ENCODE measurements at regions not wholly inside any gene's neighbourhood (a gene's known extent, or its start where the extent isn't known, plus 50 kb on each side); places are given as distances from the start of the nearest gene placed in this dataset.

GRCh38 chr16:85424260-85425073 lies 188.7 kb upstream of the GSE1 start:
- no peak for DNase-seq (ENCODE audit: low read depth)

DNA sequence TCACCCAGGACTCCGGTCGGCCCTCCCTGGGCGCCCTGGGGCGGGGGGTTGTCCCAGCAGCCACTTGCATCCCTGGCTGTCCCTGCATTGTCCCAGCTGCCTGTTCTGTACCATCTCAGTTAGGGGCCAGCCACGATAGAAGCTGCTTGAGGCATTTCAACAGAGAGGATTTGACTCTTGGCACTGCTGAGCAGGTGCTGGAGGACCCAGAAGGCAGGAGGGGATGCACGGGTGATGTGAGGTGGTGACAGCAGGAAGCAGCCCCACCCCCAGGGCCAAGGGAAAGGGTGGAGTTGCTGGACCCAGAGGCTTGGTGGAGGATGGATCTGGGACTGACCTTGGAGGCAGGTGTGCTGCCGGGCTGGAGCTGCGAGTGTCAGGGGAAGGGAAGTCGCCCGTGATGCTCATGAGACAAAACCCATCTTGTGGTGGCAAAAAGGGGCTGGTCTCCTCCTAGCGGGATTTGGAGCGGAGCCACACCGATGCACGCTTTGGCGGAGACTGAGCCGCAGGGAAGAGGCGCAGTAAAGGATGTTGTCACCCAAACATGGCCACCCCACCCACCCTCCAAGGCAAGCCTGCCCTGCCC lies 188.0 kb upstream of the GSE1 start:
- no peak for DNase-seq (ENCODE audit: low read depth)

- no peak for DNase-seq (ENCODE audit: low read depth)
Observed at GRCh38 chr16:85426806-85427205, 186.3 kb upstream of the GSE1 start.

DNA sequence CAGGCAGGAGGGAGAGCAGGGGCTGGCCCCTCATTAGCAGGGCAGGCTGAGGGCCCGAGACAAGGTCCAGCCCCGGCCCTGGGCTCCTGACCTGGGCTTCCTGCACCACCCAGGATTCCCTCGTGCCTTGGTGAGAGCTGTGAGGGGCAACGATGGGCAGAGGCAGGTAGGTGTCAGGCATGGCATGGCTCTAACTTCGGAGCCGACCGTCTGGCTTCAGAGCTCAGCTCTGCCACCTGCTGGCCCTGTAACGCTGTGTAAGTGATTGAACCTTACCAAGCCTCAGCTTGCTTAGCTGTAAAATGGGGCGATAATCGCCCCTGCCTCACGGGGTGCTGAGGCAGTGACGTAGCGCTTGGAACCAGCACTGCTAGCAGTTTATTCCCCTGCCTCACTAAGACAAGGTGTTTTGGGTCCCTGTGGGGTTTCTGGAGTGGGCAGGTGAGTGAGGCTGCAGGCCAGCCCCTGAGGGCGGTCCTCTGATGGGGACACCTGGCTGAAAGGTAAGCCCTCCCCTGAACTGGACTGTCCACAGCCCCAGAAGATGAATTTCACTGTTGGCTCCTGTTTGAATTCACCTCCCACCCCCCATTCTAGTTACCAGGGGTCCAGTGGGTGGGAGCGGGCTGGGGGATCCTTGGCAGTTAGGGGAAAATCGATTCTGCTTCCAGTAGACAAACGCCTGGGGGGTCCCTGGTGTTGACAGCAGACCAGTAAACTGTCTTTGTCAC lies 184.8 kb upstream of the GSE1 start:
- DNase-seq (ENCODE audit: low read depth), result peak; percentile 26

GRCh38 chr16:85428899-85429775 lies 184.0 kb upstream of the GSE1 start:
- no peak for DNase-seq (ENCODE audit: low read depth)

GRCh38 chr16:85429776-85430522 lies 183.2 kb upstream of the GSE1 start:
- no peak for DNase-seq (ENCODE audit: low read depth)

GRCh38 chr16:85430523-85431421 lies 182.3 kb upstream of the GSE1 start:
- DNase-seq (ENCODE audit: low read depth), result no peak

GRCh38 chr16:85431431-85432124 lies 181.5 kb upstream of the GSE1 start:
- no peak for DNase-seq (ENCODE audit: low read depth)

GRCh38 chr16:85432606-85433005 lies 180.5 kb upstream of the GSE1 start:
- no peak for DNase-seq (ENCODE audit: low read depth)

GRCh38 chr16:85433477-85433876 lies 179.6 kb upstream of the GSE1 start:
- no peak for DNase-seq (ENCODE audit: low read depth)

- no peak for DNase-seq (ENCODE audit: low read depth)
Observed at GRCh38 chr16:85435286-85435685, 177.8 kb upstream of the GSE1 start.

DNA sequence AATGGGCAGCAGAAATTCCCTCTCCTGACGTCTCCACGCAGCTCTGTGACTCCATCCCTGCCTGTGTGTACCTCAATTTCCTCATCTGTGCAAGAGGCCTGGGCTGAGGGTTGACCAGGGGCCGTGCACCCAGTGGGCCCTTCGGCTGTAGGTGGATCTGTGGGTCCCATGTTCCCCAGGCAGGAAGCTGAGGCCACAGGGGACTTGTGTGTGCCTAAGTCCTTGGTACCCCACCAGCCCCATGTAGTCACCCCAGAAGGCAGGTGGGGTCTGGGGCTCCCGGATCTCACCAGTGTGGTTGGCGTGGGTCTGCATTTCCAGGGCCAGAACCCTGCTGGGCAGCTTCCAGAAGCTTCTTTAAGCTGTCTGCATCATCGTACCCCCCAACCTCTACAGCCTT lies 177.4 kb upstream of the GSE1 start:
- DNase-seq (ENCODE audit: low read depth), result no peak

- DNase-seq (ENCODE audit: low read depth), result no peak
Observed at GRCh38 chr16:85436207-85436606, 176.9 kb upstream of the GSE1 start.

DNA sequence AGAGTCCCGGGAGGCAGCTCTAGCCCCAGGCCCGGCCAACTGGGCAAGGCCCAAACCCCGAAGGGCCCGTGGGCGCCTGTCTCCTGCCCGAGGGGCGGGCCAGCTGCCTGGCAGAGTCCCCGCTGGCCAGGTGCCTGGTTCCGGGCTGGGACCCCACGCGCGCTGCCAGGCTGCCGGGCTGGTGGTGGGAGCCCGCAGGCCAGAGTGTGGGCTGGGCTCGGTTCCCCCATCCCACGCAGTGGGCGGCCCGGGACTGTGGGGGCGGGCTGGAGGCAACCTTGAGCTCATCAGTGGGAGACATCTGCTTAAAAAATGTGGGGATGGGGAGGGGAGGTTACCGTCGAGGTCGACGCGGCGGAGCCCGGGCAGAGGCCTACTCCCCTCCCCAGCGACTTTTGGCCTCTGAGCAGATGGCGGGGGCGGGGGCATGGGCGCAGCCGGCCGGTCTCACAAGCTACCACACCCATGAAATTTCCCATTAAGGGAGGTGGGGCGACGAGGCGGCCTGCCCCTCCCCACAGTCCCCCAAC lies 176.4 kb upstream of the GSE1 start:
- no peak for DNase-seq (ENCODE audit: low read depth)

- DNase-seq (ENCODE audit: low read depth), result no peak
Observed at GRCh38 chr16:85437166-85438052, 175.7 kb upstream of the GSE1 start.

GRCh38 chr16:85438981-85439685 lies 174.0 kb upstream of the GSE1 start:
- no peak for DNase-seq (ENCODE audit: low read depth)

- no peak for DNase-seq (ENCODE audit: low read depth)
Observed at GRCh38 chr16:85440744-85441143, 172.4 kb upstream of the GSE1 start.
